PC-9 (cell line): ENCODE measurements at regions not wholly inside any gene's neighbourhood (a gene's known extent, or its start where the extent isn't known, plus 50 kb on each side); places are given as distances from the start of the nearest gene placed in this dataset.

ENCODE experiments used
- EZH2 ChIP-seq: fragments of 200-600 bp; sonication (generic); IDR thresholded peaks from 2 replicates; pipeline ENCODE4 v1.8.0; 2017; ENCODE audit warnings: antibody characterized with exemption, low read depth
- TF ChIP-seq, protein P1 (sequence below): fragments of 200-600 bp; sonication (generic); conservative IDR thresholded peaks from 2 replicates; pipeline ENCODE4 v1.6.1; 2017; ENCODE audit warnings: mixed run types, antibody characterized with exemption, mild to moderate bottlenecking, moderate library complexity

DNA sequence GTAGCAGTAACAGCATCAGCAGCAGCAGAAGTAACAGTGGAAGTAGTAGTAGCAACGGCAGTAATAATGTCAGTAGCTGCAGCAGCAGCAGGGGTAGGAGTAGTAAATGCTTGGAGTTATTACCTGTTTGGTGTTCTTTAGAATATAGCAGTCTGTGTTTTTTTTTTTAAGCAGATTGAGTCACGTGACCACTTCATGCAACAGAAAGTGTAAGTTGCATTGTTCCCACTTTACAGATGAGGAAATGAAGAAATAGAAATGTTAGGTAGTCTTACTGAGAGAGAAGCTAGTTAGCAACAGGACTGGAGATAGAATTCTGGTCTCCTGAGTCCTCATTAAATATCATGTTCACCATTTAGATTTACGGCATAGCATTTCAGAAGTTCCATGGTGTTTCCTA, 358.2 kb downstream of the HAPSTR1 start:
- TF ChIP-seq, protein P1, sequence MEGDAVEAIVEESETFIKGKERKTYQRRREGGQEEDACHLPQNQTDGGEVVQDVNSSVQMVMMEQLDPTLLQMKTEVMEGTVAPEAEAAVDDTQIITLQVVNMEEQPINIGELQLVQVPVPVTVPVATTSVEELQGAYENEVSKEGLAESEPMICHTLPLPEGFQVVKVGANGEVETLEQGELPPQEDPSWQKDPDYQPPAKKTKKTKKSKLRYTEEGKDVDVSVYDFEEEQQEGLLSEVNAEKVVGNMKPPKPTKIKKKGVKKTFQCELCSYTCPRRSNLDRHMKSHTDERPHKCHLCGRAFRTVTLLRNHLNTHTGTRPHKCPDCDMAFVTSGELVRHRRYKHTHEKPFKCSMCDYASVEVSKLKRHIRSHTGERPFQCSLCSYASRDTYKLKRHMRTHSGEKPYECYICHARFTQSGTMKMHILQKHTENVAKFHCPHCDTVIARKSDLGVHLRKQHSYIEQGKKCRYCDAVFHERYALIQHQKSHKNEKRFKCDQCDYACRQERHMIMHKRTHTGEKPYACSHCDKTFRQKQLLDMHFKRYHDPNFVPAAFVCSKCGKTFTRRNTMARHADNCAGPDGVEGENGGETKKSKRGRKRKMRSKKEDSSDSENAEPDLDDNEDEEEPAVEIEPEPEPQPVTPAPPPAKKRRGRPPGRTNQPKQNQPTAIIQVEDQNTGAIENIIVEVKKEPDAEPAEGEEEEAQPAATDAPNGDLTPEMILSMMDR: no peak
- no peak for TF ChIP-seq EZH2
